ENCODE measurements at regions not wholly inside any gene's neighbourhood (a gene's known extent, or its start where the extent isn't known, plus 50 kb on each side); places are given as distances from the start of the nearest gene placed in this dataset.
"Not testable (repeated sequence)": the region's sequence is repeated elsewhere in the genome, so short reads cannot be mapped to it uniquely, and the experiment has no call there.

GRCh38 chr12:34406996-34407300 is 384.7 kb downstream of the ALG10 start:
- Mint-ChIP-seq H3K9me3 (ENCODE audit: unreplicated experiment) (peaks cover 75% of the 10 kb centered on the region), H3K4me1 (ENCODE audit: low read depth, unreplicated experiment) (no peaks in the 10 kb centered on the region), H3K36me3 (ENCODE audit: insufficient read depth, unreplicated experiment) (no peaks in the 10 kb centered on the region), H3K27me3 (ENCODE audit: insufficient read depth, unreplicated experiment) (no peaks in the 10 kb centered on the region), H3K27ac (ENCODE audit: unreplicated experiment) (no peak overlapping the region), H3K4me3 (ENCODE audit: unreplicated experiment) (no peak overlapping the region)
- BruUV-seq (replicated peaks), result no TSS peak
- no peaks in the 10 kb centered on the region; the same call in 1 of the 2 replicates for H3K36me3 ChIP-seq (ENCODE audit: control insufficient read depth, insufficient read depth, low read length)
- POLR2A ChIA-PET, result no interaction called here
- no peak for TF ChIP-seq CTCF (IDR thresholded peaks at IDR 0.05; ENCODE audit: insufficient read depth in 1 of 2, low read depth in 1 of 2, low read length in 1 of 2, severe bottlenecking in 1 of 2, unreplicated experiment in 1 of 2)
- peak in 1 of 2 experiments; percentile 26 for DNase-seq
- peaks cover 90% of the 10 kb centered on the region for H3K9me3 ChIP-seq
- CTCF ChIA-PET, result no interaction called here
- intact Hi-C loops (cut with micrococcal nuclease; ENCODE audit: unreplicated experiment), result no loop called here
- no peaks in the 10 kb centered on the region for H3K27me3 ChIP-seq (replicated peaks; ENCODE audit: control insufficient read depth, insufficient read depth, low read length)
- no peak overlapping the region for H3K4me3 ChIP-seq (ENCODE audit: low read depth, low read length)
- H3K4me1 ChIP-seq, result no peaks in the 10 kb centered on the region

- Histone ChIP-seq H3K4me3 (ENCODE audit: low read depth, low read length) (no peak overlapping the region), H3K4me1 (no peaks in the 10 kb centered on the region), H3K9me3 (peaks cover 83% of the 10 kb centered on the region), H3K27me3 (replicated peaks; ENCODE audit: control insufficient read depth, insufficient read depth, low read length) (no peaks in the 10 kb centered on the region), H3K36me3 (ENCODE audit: control insufficient read depth, insufficient read depth, low read length) (no peaks in the 10 kb centered on the region; the same call in 1 of the 2 replicates)
- peaks cover 68% of the 10 kb centered on the region for H3K9me3 Mint-ChIP-seq (ENCODE audit: unreplicated experiment)
- no peak overlapping the region for H3K27ac Mint-ChIP-seq (ENCODE audit: unreplicated experiment)
- ChIA-PET POLR2A (no interaction called here), CTCF (no interaction called here)
- no peak for DNase-seq
- TF ChIP-seq CTCF (IDR thresholded peaks at IDR 0.05; ENCODE audit: insufficient read depth in 1 of 2, low read depth in 1 of 2, low read length in 1 of 2, severe bottlenecking in 1 of 2, unreplicated experiment in 1 of 2), result no peak
- no peaks in the 10 kb centered on the region for H3K27me3 Mint-ChIP-seq (ENCODE audit: insufficient read depth, unreplicated experiment)
- no peaks in the 10 kb centered on the region for H3K36me3 Mint-ChIP-seq (ENCODE audit: insufficient read depth, unreplicated experiment)
- BruUV-seq (replicated peaks), result no TSS peak
- no peak overlapping the region for H3K4me3 Mint-ChIP-seq (ENCODE audit: unreplicated experiment)
- no peaks in the 10 kb centered on the region for H3K4me1 Mint-ChIP-seq (ENCODE audit: low read depth, unreplicated experiment)
- intact Hi-C loops (cut with micrococcal nuclease; ENCODE audit: unreplicated experiment), result no loop called here
Measured at GRCh38 chr12:34407813-34408212, 385.5 kb downstream of the ALG10 start.

- H3K9me3 ChIP-seq, result peaks cover 18% of the 10 kb centered on the region
- H3K4me1 Mint-ChIP-seq (ENCODE audit: low read depth, unreplicated experiment); intact Hi-C loops (cut with micrococcal nuclease; ENCODE audit: unreplicated experiment); BruUV-seq (replicated peaks); H3K4me3 Mint-ChIP-seq (ENCODE audit: unreplicated experiment); H3K27ac Mint-ChIP-seq (ENCODE audit: unreplicated experiment); H3K4me3 ChIP-seq (ENCODE audit: low read depth, low read length); H3K36me3 Mint-ChIP-seq (ENCODE audit: insufficient read depth, unreplicated experiment); DNase-seq; H3K36me3 ChIP-seq (ENCODE audit: control insufficient read depth, insufficient read depth, low read length); CTCF ChIA-PET; H3K4me1 ChIP-seq; H3K27me3 Mint-ChIP-seq (ENCODE audit: insufficient read depth, unreplicated experiment); POLR2A ChIA-PET; H3K27me3 ChIP-seq (replicated peaks; ENCODE audit: control insufficient read depth, insufficient read depth, low read length): not testable (repeated sequence)
- H3K9me3 Mint-ChIP-seq (ENCODE audit: unreplicated experiment), result peaks cover 54% of the 10 kb centered on the region
Measured at GRCh38 chr12:34431509-34431908, 409.2 kb downstream of the ALG10 start.
